Uterus (tissue), 3 donors: ENCODE measurements at regions not wholly inside any gene's neighbourhood (a gene's known extent, or its start where the extent isn't known, plus 50 kb on each side); places are given as distances from the start of the nearest gene placed in this dataset.

Experiments used
- DNase-seq, 2 donors: peaks; one replicate each; pipeline ENCODE4 v3.0.0-alpha.2; 2019 to 2020
- H3K27ac ChIP-seq, 2 donors: fragments of 200-600 bp; sonication (generic); 1 replicate in 1 of 2; 2 replicates in 1 of 2; pipeline ENCODE4 v1.5.1; 2016 to 2018
- H3K27me3 ChIP-seq, 2 donors: fragments of 200-600 bp; sonication (generic); one replicate each; pipeline ENCODE4 v1.5.1; 2018 to 2019; ENCODE audit warnings: control low read depth in 1 of 2
- H3K36me3 ChIP-seq, 2 donors: fragments of 200-600 bp; sonication (generic); one replicate each; pipeline ENCODE4 v1.5.1; 2019; ENCODE audit warnings: control low read depth in 1 of 2
- H3K4me1 ChIP-seq, 2 donors: fragments of 200-600 bp; sonication (generic); one replicate each; pipeline ENCODE4 v1.5.1; 2018 to 2019; ENCODE audit warnings: control low read depth in 1 of 2
- H3K4me3 ChIP-seq, 2 donors: fragments of 200-600 bp; sonication (generic); 1 replicate in 1 of 2; 2 replicates in 1 of 2; pipeline ENCODE4 v1.5.1; 2018 to 2019; ENCODE audit warnings: mild to moderate bottlenecking in 1 of 2
- H3K9me3 ChIP-seq, 2 donors: fragments of 200-600 bp; sonication (generic); one replicate each; pipeline ENCODE4 v1.5.1; 2019; ENCODE audit warnings: control low read depth in 1 of 2
- POLR2A ChIP-seq, 2 donors: fragments of 450-650 bp; IDR thresholded peaks; one replicate each; pipeline ENCODE4 v1.6.1; 2016; ENCODE audit warnings: antibody characterized with exemption in 2 of 2, mild to moderate bottlenecking in 1 of 2, moderate library complexity in 1 of 2
- intact Hi-C: fragments of 100-400 bp; cut with DNase I; formaldehyde crosslinking; loops from one replicate; pipeline ENCODE4 v1.15.1; 2023; ENCODE audit warnings: low total_unique reads
- TF ChIP-seq, protein P1 (sequence below), 4 experiments: fragments of 200-600 bp in 2 of 4; fragments of 450-650 bp in 2 of 4; sonication (generic) in 2 of 4; IDR thresholded peaks; one replicate each; pipeline ENCODE4 v1.5.1; 2016 to 2019; ENCODE audit warnings: antibody characterized with exemption in 4 of 4, mild to moderate bottlenecking in 2 of 4, moderate library complexity in 1 of 4
- donor health status: DM: yes; HTN: yes; CAD: no.

DNA sequence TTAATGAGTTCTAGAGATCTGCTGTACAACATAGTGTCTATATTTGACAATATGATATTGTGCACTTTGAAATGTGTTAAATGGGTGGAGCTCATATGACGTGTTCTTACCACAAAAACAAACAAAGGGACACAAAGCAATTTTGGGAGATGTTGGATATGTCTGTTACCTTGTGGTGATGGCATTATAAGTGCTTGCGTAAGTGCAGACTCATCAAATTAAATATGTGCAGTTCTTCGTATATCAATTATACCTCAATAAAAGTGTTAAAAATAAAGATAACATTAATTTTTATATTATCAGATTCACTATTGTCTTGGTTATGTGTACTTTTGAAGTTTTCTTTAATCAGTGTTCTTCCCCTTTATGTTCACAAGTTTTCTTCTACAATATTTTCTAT, 372.9 kb upstream of the COBL start:
- intact Hi-C loops: no loop called here
- peaks cover 0 to 2% of the 10 kb centered on the region in 2 donors for H3K36me3 ChIP-seq

DNA sequence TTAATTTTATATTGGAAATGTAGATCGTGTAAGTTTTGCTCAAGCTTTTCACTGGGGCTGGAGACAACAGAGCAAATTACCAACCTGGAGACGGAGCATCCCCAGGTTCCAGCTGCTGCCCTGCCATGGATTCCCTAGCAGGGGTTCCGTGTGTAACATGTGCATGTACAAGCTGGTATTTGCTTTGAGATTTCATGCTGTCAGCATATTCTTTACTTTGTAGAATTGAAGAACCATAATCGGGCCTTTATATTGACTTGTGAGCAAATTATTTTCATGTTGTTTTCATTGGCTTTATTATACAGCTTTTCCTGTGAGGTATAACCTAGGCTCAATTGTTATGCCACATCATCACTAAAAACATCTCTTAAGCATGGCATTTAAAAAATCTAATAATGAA, 369.2 kb upstream of the COBL start:
- intact Hi-C loops: no loop called here
- H3K27ac ChIP-seq: no peak overlapping the region
- no peak overlapping the region for H3K4me3 ChIP-seq
- no peaks in the 10 kb centered on the region for H3K4me1 ChIP-seq
- H3K27me3 ChIP-seq: no peaks in the 10 kb centered on the region
- TF ChIP-seq, protein P1, sequence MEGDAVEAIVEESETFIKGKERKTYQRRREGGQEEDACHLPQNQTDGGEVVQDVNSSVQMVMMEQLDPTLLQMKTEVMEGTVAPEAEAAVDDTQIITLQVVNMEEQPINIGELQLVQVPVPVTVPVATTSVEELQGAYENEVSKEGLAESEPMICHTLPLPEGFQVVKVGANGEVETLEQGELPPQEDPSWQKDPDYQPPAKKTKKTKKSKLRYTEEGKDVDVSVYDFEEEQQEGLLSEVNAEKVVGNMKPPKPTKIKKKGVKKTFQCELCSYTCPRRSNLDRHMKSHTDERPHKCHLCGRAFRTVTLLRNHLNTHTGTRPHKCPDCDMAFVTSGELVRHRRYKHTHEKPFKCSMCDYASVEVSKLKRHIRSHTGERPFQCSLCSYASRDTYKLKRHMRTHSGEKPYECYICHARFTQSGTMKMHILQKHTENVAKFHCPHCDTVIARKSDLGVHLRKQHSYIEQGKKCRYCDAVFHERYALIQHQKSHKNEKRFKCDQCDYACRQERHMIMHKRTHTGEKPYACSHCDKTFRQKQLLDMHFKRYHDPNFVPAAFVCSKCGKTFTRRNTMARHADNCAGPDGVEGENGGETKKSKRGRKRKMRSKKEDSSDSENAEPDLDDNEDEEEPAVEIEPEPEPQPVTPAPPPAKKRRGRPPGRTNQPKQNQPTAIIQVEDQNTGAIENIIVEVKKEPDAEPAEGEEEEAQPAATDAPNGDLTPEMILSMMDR (IDR thresholded peaks at IDR 0.05): no peak
- no peak for TF ChIP-seq POLR2A (IDR thresholded peaks at IDR 0.05)
- H3K36me3 ChIP-seq: peaks cover 0 to 2% of the 10 kb centered on the region in 2 donors
- no peak for DNase-seq
- H3K9me3 ChIP-seq: no peaks in the 10 kb centered on the region

More for the DNA sequence above, 372.9 kb upstream of the COBL start:
- Histone ChIP-seq H3K9me3 (no peaks in the 10 kb centered on the region), H3K4me3 (no peak overlapping the region), H3K4me1 (no peaks in the 10 kb centered on the region), H3K27ac (no peak overlapping the region), H3K27me3 (no peaks in the 10 kb centered on the region)
- DNase-seq: no peak
- TF ChIP-seq POLR2A (IDR thresholded peaks at IDR 0.05): no peak
- TF ChIP-seq, protein P1 (IDR thresholded peaks at IDR 0.05): no peak

DNA sequence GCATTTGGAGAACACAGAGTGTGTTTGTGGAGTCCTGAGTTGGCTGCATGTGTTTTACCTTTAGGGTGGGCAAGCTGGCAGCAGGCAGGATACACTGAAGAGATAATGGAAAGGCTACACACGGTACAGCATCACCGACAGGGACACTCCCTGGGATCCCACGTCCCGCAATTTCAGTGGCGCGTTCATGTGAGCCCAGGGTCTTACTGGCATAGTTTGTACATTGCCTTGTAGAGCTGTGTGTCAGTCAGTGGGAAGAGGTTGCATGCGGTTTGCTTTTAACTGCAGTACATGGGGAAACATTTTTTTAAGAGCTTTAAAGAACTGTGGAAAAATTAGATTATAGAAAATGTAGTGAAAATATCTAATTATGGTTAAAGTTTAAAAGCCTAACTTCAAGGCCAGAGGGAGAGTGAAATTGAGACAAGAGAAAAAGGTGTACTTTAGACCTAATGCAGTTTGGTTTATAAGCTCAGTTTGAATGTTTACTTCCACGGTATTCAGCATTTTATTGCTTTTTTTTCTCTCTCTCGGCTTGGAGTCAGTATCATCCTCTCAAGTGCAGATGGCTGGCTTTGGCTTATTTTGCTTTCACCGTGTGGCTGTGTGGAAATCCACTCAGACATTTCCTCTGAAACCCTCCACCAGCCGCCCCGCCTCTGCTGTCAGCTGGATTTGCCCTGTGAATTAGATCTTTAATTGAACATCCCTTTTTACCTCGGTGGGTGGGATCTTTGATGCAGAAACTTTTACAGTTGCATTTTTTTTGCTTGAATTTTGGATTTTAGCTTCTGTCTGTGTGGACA, 364.2 kb upstream of the COBL start:
- Histone ChIP-seq H3K4me3 (no peak overlapping the region), H3K36me3 (no peaks in the 10 kb centered on the region), H3K27me3 (no peaks in the 10 kb centered on the region), H3K4me1 (no peaks in the 10 kb centered on the region), H3K9me3 (no peaks in the 10 kb centered on the region), H3K27ac (no peak overlapping the region)
- intact Hi-C loops: no loop called here
- TF ChIP-seq, protein P1 (IDR thresholded peaks at IDR 0.05): no peak
- TF ChIP-seq POLR2A (IDR thresholded peaks at IDR 0.05): no peak
- DNase-seq: no peak

DNA sequence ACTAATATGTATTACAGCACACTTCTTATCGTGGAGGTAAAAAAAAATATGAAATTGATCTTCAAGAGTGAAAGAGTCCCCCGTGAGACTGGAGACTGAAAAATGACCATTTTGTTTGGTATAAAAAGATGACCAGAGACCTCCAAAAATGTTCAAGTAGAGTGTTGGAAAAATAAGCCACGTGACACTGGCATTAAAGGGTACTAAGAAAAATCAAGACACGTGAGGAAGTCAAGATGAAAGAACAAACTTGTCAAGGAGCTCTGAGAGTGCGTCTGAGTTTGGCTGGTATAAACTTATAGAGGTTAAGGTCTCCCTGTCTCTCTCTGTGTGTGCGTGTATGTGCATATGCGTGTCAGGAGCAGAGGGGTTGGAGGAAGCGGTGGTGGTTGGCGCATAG, 362.7 kb upstream of the COBL start:
- Histone ChIP-seq H3K27ac (no peak overlapping the region), H3K27me3 (no peaks in the 10 kb centered on the region), H3K4me1 (no peaks in the 10 kb centered on the region), H3K9me3 (no peaks in the 10 kb centered on the region), H3K36me3 (no peaks in the 10 kb centered on the region), H3K4me3 (no peak overlapping the region)
- intact Hi-C loops: no loop called here
- TF ChIP-seq, protein P1 (IDR thresholded peaks at IDR 0.05): no peak
- no peak for TF ChIP-seq POLR2A (IDR thresholded peaks at IDR 0.05)
- DNase-seq: no peak

- TF ChIP-seq POLR2A (IDR thresholded peaks at IDR 0.05): no peak
- TF ChIP-seq, protein P1 (IDR thresholded peaks at IDR 0.05): no peak
- no peak overlapping the region for H3K4me3 ChIP-seq
Measured at GRCh38 chr7:51666751-51667150, 350.1 kb upstream of the COBL start.

More at GRCh38 chr7:51666751-51667150, 350.1 kb upstream of the COBL start:
- no peak overlapping the region for H3K27ac ChIP-seq
- DNase-seq: no peak
- intact Hi-C loops: no loop called here
- no peaks in the 10 kb centered on the region for H3K9me3 ChIP-seq
- H3K4me1 ChIP-seq: no peaks in the 10 kb centered on the region
- no peaks in the 10 kb centered on the region for H3K27me3 ChIP-seq
- H3K36me3 ChIP-seq: no peaks in the 10 kb centered on the region
